Neural progenitor cell (in vitro differentiated cells): ENCODE measurements at regions not wholly inside any gene's neighbourhood (a gene's known extent, or its start where the extent isn't known, plus 50 kb on each side); places are given as distances from the start of the nearest gene placed in this dataset.

Experiments
- CTCF ChIP-seq: fragments of 200-600 bp; sonication (generic); IDR thresholded peaks from 2 replicates; pipeline ENCODE4 v1.5.1; 2017; ENCODE audit warnings: antibody characterized with exemption, mild to moderate bottlenecking
- EZH2 ChIP-seq: fragments of 200-600 bp; sonication (generic); IDR thresholded peaks from 2 replicates; pipeline ENCODE4 v1.6.1; 2017; ENCODE audit warnings: antibody characterized with exemption, mild to moderate bottlenecking, moderate library complexity
- EZH2phosphoT487 ChIP-seq: fragments of 200-600 bp; sonication (generic); IDR thresholded peaks from 2 replicates; pipeline ENCODE4 v1.6.1; 2017; ENCODE audit warnings: antibody characterized with exemption

GRCh38 chr2:83594241-83595120, 864.6 kb downstream of the SUCLG1 start:
- TF ChIP-seq CTCF (no peak), EZH2phosphoT487 (no peak), EZH2 (no peak)
